Activated T-cell treated with anti-CD3 and anti-CD28 coated beads for 24 hours (primary cell): ENCODE measurements at regions not wholly inside any gene's neighbourhood (a gene's known extent, or its start where the extent isn't known, plus 50 kb on each side); places are given as distances from the start of the nearest gene placed in this dataset.
"Not testable (repeated sequence)": the region's sequence is repeated elsewhere in the genome, so short reads cannot be mapped to it uniquely, and the experiment has no call there.

Source experiments
- DNase-seq: peaks from one replicate; pipeline ENCODE4 v3.0.0-alpha.2; 2020; ENCODE audit warnings: low read depth

GRCh38 chr18:37832010-37832695 lies 266.6 kb upstream of the CELF4 start:
- not testable (repeated sequence) for DNase-seq

- no peak for DNase-seq
Measured at GRCh38 chr18:37812961-37813360, 247.4 kb upstream of the CELF4 start.

DNA sequence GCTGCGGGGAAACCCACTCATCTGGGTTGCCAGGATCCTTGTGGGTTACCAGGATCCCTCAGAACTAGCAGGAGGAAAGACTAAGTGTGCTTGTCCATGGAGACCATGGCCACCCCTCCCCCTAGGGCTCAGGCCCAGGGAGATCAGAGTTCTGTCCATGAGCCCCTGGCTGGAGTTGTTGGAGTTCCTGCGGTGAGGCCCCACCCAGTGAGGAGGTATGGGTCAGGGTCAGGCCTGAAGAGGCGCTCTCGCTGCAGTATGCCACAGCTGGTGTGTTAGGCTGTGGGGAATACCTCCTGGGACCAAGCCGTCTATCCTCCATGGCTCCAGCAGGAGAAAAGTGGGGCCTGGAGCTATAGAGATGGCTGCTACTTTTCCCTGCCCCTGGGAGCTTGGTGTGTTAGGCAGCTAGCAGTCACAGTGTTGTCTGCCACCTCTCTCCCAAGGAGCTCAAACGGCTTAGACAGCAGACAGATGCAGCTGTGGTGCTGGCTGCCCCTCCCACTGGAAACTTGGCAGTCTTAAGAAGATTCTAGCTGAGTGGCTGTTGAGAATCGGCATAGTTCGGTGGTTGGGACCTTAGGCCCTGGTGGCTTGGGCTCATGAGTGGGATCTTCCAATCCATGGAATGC lies 240.3 kb upstream of the CELF4 start:
- no peak for DNase-seq

- DNase-seq, result no peak
Measured at GRCh38 chr18:37796823-37797349, 231.3 kb upstream of the CELF4 start.

- no peak for DNase-seq
Measured at GRCh38 chr18:37787452-37787851, 221.9 kb upstream of the CELF4 start.

- no peak for DNase-seq
Measured at GRCh38 chr18:37783771-37784170, 218.2 kb upstream of the CELF4 start.

DNA sequence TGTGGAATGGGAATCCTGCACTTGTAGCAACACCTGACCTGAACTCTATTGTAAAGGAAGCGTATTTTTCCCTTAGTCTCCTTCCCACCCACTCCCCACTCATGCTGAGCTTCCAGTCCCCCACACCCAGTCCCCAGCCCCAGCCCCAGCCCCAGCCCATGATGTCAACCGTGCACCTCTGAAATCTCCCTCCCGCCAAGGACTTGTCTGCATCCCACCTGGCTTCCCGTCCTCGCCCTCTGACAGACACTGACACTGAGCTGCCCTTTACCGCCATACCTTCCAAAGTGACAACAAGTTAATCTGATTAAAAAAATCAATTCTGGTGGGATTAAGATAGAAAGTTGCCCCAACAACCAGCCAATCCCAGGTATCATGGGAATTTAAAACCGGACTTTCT lies 213.6 kb upstream of the CELF4 start:
- DNase-seq, result no peak

DNA sequence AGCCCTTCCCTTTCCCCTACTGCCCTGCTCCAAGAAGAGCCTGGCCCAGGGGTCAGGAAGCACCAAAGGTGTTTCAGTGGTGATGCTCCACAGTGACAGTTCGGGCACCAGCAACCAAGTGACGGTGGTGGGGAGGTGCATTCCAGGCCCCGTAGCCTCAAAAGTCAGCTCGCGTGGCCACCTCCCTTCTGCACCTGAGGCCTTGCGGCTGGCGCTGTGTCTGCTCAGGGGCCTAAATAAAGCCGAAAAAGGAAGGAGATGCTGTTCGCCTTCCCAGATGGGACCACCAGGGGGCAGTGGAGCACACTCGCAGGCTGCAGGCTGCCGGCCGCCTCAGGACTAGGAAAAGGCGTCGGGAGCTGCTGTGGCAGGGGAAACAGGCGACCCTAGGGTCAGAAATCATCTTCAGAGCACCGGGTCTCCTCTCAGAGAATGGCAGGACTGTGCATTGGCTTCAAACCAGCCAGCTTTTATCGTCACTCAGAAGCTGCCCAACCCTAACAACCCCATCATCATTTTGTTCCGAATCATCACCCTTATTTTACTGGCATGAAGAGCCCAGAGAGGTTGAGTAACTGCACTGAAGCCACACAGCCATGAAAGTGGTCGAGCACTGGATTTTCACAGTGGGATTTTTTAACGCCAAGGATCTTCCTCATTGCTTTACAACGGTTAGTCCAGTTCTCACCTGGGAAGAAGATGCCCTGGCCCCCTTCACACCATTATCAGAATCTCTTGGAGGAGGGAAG lies 213.0 kb upstream of the CELF4 start:
- DNase-seq, result peak; percentile 9

DNA sequence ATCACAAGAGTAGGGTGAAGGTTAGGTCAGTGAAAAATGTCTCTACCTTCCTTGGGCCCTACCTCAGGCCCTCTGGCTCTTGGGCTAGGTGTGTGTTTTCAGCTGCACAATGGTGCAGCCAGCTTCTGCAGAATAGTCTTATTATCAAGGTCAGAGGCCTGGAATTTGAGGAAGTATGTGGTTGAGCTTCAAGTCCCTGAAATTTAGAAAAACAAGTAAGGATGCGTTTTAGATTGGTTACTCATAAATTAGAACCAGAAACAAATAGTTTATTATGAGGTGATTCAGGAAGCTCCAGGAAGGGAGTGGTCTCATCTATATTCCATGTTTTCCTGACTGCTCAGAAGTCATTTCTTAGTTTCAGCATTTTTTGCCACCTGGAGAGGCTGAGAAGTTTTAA lies 204.2 kb upstream of the CELF4 start:
- no peak for DNase-seq

DNA sequence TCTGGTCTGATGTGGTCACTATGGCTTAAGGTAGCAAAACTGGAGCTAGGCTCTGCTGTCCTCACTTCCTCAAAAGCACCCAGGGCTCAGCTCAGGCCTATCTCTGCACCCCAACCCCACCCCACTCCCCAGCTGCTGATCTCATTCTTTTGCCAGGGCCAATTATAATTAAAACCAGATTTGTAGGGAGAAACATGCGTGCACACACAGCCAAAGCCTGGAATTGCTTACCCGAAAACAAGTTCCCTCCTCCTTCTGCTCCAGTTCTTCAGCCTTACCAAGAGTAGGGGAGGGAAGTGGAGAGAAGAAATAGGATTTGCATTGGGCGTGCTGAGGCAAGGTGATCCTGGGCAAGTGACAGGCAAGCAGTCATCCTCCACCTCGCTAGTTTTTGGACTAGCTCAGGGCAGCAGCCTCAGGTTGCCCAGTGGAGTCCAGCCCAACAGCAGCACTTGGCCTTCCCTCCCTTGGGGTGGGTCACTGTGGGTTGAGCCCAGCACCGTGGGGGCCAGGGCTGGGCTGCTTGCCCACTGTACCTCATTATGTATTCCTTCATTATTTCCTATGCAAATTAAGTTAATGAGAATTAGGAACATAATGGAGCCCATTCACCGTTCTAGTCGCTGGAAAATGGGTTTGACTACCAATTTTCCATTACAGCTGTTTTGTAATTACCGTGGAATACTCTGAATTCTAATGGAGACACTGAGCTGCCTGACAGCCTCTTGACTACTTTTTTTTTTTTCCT lies 199.1 kb upstream of the CELF4 start:
- DNase-seq, result no peak

DNA sequence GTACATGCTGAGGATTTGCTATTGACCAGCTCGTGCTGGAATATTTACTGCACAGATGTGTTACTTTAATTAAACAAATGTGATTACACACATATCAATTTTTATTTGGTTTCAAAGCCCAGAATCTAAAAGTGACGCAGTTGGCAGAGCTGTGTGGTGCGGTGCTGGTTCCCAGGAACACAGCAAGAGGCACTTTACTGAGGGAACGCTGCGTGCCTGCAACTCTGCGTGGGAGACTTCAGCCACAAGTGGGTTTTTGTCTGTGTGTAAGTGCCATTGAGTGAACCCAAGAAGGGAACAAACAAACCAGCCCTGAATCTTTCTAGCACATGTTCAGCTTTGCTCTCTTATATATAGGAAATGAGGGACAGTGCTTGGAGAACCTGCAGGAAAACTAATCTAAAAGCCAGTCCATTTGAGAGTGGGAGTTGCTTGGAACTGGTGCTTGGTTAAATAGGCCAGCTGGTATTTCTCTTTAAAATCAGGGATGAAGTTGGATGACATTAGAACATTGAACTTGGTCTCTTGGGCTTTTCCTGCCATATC lies 196.6 kb upstream of the CELF4 start:
- DNase-seq, result no peak

GRCh38 chr18:37754141-37754540 lies 188.5 kb upstream of the CELF4 start:
- DNase-seq, result no peak

GRCh38 chr18:37742436-37742835 lies 176.8 kb upstream of the CELF4 start:
- no peak for DNase-seq

GRCh38 chr18:37741032-37741623 lies 175.5 kb upstream of the CELF4 start:
- DNase-seq, result no peak

DNA sequence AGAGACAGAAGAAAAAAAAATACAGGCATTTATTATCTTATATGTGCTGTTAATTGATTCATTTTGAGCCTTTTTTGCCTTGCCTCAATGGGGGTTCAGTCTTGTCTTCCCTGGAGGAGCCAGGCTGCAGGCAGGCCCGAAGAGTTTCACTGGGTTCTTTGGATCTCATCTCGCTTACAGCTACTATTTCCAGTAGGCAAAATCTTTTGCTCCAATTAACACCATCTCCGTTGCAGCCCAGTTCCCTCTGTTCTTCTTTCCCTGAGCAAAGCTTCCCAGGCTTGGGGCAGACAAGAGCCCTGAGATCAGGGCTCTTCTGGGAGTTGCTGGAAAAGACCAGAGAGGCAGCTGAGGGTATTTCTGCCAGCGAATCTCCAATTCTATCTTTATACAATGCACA lies 168.8 kb upstream of the CELF4 start:
- DNase-seq, result no peak

GRCh38 chr18:37729716-37730115 lies 164.1 kb upstream of the CELF4 start:
- DNase-seq, result no peak

DNA sequence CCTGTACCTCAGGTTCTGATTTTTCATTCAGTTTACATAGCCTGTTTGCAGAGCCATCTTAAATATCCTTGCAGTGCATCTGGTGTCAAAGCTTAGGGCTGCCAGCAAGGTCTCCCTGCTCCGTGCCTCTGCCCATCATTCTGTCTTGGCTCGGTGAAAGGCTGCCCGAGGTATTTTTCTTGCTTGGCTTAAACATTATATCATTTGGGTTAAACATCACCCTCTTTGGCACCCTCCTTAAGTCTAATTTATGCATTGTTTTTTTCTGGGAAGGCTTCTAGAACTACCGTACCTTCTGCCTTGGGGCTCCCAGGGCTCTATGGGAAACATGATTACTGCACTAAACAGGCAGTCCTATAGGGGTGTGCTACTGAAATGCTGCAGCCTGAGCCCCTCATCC lies 158.6 kb upstream of the CELF4 start:
- no peak for DNase-seq

GRCh38 chr18:37721544-37722522 lies 156.2 kb upstream of the CELF4 start:
- DNase-seq, result no peak

GRCh38 chr18:37720663-37721062 lies 155.1 kb upstream of the CELF4 start:
- DNase-seq, result no peak

- no peak for DNase-seq
Measured at GRCh38 chr18:37717656-37718055, 152.1 kb upstream of the CELF4 start.
